NCI-H2107 treated with DMSO at 0.1 percent for 48 hours (cell line): ENCODE measurements at regions not wholly inside any gene's neighbourhood (a gene's known extent, or its start where the extent isn't known, plus 50 kb on each side); places are given as distances from the start of the nearest gene placed in this dataset.

Source experiments
- DNase-seq: peaks from one replicate; lab custom pipeline; 2025; ENCODE audit not compliant: unreplicated experiment; lab: John Stamatoyannopoulos, UW

- DNase-seq, result peak; percentile 9
These were observed 58.1 kb upstream of the MEF2A start for GRCh38 chr15:99507504-99508310.

- DNase-seq, result no peak
These were observed 57.5 kb upstream of the MEF2A start for GRCh38 chr15:99508311-99508645.

- DNase-seq, result no peak
These were observed 56.9 kb upstream of the MEF2A start for GRCh38 chr15:99508852-99509251.

- DNase-seq, result no peak
These were observed 55.9 kb upstream of the MEF2A start for GRCh38 chr15:99509686-99510461.

GRCh38 chr15:99511531-99511865 lies 54.3 kb upstream of the MEF2A start:
- no peak for DNase-seq

- DNase-seq, result no peak
These were observed 53.7 kb upstream of the MEF2A start for GRCh38 chr15:99511866-99512661.

- no peak for DNase-seq
These were observed 51.5 kb upstream of the MEF2A start for GRCh38 chr15:99514306-99514705.
